Medulla oblongata (tissue), 1 donor: ENCODE measurements at regions not wholly inside any gene's neighbourhood (a gene's known extent, or its start where the extent isn't known, plus 50 kb on each side); places are given as distances from the start of the nearest gene placed in this dataset.
"Not testable (repeated sequence)": the region's sequence is repeated elsewhere in the genome, so short reads cannot be mapped to it uniquely, and the experiment has no call there.

ENCODE experiments used
- DNase-seq: peaks from one replicate; pipeline ENCODE4 v3.0.0-alpha.2; 2015; ENCODE audit errors: extremely low spot score

DNA sequence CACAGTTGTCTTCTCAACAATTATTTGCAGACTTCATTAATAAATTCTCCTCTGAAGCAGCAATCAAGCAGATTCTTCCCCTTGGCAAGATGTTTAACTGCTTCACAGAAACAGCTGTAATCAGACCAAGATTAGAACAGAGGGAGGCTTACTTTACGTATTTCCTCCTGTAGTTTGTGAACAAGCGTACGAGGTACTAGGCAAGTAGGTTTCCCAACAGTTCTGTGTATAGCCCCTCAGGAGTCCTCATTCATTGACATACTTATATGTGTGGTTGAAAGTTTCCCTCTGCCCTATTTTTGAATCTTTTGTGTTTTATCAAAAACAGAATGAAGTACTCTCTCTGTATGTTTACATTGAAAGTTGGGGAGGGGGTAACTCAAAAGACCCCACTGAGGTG lies 128.0 kb downstream of the SPATA31D1 start:
- no peak for DNase-seq

DNA sequence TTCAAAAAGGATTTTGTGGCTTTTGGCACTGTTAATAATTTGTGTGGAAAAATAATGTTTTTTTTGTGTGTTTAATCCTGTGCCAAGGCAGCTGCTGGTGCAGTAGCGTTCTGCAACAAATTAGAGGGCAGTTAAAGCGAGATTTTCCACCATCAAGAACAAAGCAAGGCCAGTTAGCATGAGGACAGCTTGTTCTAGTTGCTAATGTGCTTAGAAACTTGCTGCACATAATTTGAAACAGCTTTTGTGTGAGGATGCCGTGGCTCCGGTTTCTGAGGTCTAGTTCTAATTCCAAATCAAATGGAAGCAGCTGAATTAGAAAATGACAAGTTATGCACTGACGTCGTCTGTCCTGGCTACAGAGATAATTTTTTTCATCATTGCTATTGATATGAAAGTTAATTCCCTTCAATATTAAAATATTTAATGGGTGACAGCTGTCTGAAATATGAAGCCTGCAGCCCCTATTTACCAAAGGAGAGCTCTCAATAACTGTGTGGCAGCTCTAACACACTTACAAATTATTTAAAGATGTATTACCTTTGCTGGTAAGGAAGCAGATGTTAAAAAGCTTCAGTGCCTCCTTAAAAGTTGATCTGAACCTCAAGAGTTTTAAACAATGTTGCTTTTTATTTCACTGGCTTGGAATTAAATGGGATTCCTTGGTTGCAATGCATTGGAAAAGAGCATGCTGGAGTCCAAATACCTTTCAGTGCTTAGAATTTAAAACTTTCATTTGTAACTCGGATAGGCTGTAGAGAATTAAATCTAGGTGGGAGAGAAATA lies 128.6 kb downstream of the SPATA31D1 start:
- peak; percentile 73 for DNase-seq

DNA sequence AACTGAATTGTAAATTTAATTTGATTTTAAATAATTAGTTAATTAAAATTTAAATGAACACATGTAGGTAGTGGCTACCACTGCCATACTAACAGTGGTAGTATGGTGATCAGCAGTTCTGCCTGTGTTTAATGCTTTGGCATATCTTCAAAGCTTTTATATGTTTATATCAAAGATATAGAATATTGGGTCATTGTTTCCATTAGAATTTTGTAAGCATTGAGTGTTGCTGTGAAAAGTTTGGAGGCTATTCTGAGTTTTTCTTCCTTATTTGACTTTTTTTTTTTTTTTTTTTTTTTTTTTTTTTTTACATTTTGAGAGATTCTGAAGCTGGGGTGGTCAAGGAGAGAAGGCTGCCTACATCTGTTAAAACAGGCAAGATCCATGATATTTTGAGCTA lies 134.2 kb downstream of the SPATA31D1 start:
- no peak for DNase-seq

DNA sequence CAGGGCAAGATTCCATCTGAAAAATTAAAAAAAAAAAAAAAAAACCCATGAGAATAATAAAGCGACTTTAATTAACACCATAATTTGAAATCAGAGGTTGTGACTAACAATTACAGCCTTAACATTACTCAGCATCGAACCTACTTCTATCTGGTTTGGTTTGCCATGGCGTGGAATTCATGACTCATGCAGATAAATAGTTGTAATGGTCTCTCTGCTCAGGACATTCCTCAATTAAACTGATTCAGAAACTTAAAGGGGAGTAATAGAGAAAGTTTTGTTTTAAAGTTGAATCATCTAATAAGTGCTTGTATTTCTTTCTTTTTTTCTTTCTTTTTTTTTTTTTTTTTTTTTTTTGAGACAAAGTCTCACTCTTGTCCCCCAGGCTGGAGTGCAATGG lies 135.5 kb downstream of the SPATA31D1 start:
- no peak for DNase-seq

DNA sequence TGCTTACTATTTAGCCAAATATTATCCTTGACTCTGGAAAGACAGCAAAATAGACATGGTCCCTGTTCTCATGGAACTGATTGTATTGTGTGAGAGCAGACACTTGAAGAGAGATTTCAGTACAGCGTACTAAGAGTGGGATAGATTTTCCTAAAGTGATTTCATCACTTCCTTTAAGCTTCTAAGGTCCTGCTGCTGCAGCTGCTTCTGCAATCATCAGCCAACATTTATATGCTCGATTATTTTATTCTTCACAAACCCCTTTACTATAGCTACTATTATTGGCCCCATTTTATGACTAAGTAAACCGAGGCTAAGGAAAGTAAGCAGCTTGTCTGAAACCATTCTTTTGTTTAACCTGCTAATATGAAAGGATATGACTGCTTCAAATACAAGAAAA lies 137.7 kb downstream of the SPATA31D1 start:
- no peak for DNase-seq

DNA sequence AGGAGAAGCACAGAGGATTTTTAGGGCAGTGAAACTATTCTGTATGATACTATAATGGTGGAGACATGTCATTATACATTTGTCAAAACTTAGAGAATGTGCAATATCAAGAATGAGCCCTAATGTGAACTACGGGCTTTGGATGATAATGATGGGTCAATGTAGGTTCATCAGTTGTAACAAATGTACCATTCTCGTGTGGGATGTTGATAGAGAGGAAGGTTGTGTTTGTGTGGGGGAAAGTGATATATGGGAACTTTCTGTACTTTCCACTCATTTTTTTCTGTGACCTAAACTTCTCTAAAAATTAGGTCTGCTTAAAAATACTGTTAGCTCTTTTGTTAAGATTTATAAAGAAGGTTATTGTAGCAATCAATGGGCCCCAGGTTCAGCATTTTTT lies 138.9 kb downstream of the SPATA31D1 start:
- no peak for DNase-seq

DNA sequence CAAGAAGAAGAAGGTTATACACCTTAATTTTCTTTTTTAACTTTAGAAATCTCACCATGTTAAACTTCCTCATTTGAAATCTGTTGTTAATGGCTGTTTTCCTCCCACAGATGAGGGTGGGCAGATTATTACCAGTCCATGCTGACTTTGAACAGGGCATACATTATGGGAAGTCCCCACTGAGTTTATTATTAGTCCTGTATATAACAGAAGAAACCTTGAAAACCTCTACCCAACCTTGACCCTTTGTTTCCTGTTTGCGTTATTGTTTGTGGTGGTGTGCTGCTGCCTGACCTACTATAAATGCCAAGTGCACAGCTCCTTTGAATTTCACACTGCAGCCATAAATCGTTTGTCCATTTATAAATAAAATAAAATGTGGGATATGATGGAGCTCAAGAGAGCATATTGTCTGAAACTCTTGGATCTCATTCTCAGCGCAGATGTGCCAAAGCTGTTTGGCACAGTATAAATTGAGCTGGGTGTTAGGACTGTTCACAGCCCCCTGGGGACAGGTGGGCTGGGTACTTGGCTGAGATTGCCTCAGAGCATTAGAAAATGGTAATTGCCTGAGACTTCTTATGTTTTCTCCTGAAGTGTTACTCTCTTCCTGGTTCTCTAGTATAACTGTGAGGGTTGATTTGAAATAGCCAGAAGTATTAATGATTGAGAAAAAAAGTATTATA lies 139.6 kb downstream of the SPATA31D1 start:
- DNase-seq, result no peak

DNA sequence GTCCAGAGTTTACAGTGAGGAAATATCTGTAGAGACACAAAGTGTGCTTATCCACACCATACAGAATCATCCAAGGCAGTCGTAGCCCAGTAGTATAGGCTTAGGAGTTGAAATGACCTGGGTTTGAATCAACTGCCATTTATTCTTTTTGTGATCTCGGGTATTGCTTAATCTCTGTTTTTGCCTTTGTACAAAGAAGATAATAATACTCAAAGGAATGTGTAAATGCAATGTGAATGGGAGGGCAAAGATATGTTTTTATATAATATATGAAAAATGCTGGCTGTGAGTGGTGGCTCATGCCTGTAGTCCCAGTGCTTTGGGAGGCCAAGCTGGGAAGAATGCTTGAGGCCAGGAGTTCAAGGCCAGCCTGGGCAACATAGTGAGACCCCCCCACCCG lies 141.1 kb downstream of the SPATA31D1 start:
- no peak for DNase-seq

DNA sequence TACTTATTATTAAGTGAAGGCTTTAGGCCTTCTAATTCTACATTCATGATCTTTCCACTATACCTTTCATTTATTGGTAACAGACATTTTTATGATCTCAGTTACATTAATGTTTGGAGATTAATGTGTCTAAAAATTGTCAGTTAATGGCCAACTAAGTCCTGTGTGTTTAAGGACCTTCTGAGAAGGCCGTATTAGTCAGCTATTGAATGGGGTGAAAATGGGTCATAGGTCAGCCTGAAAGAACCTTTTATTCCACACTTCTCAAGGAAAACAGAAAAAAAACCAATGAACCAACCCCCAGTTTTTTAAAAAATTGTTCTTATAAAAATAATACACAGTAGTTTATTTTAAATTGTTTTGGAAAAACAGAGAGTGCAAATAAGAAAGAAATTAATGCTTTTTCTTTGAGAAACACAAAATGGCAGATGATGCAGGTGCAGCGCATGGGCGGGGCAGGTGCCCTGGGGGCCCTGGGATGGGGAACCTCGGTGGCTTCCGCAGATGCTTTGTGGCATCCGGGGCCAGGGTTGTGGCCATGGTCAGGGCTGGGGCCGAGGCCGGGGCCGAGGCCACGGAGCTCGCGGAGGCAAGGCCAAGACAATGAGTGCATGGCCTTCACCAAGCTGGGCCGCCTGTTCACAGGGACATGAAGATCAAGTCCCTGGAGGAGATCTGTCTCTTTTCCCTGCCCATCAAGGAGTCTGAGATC lies 141.9 kb downstream of the SPATA31D1 start:
- no peak for DNase-seq

DNA sequence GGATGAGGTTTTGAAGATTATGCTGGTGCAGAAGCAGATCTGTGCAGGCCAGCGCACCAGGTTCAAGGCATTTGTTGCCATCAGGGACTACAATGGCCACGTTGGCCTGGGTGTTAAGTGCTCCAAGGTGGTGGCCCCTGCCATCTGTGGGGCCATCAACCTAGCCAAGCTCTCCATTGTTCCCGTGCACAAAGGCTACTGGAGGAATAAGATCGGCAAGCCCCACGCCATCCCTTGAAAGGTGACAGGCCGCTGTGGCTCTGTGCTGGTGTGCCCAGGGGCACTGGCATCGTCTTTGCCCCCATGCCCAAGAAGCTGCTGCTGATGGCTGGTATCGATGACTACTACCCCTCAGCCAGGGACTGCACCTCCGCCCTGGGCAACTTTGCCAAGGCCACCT lies 142.5 kb downstream of the SPATA31D1 start:
- no peak for DNase-seq

DNA sequence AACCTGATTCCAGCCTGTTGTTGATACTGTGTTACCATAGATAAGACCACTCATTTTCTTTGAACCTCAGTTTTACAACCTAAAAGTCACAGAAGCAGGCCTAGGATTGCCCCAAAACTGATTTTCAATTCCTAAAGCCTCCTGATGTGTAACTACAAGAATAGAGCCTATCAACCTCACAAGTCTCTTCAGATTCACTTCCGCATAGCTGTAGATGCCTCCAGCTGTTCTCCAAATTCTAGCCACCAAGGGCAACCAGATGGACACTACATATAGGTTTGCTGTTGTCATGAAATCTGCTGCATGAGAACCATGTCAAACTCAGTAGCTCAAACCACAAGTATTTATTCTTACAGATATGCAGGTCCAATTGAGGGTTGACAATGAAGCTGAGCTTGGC lies 143.5 kb downstream of the SPATA31D1 start:
- DNase-seq, result no peak

DNA sequence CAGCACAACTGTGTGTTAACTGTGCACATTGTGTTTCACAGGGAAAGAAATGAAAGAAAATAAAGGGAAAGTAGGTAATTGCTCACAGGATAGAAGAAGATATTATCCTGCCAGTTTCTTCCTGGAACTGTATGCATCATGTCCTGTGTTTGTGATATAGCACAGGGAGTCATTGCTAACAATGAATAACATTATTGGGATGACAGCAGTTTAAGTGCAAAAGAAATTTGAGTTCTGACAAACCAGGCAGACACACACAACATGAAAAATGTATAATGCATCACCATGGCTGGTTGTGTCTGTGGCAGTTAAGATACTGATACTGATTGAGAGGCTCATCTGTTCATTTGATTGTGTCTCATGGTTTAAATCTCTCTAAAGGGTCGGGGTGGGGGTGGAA lies 145.4 kb downstream of the SPATA31D1 start:
- no peak for DNase-seq

DNA sequence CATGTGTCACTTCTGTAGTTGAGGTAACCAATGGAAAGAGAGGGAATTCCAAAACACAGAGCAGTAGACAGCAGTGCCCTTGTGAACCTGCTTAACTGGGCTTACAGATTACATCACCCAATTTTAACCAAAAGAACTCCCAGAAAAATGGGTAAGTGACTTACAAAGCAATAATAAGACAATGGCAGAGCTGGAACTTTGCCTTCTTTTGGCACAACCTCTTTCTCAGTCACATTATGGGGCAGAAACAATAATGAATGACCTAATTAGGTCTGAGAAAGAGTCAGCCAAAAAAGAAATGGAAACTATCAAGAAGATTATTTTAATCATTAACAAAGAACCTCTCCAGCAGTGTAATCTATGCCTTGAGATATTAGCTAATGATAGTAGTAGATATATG lies 146.5 kb downstream of the SPATA31D1 start:
- no peak for DNase-seq

DNA sequence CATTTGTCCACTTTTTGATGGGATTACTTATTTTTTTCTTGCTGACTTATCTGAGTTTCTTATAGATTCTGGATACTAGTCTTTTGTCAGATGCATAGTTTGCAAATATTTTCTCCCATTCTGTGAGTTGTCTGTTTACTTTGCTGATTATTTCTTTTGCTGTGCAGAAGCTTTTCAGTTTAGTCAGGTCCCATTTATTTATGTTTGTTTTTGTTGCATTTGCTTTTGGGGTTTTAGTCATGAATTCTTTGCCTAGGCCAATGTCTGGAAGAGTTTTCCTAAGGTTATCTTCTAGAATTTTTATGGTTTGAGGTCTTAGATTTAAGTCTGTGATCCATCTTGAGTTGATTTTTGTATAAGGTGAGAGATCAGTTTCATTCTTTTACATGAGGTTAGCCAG lies 149.5 kb downstream of the SPATA31D1 start:
- not testable (repeated sequence) for DNase-seq

DNA sequence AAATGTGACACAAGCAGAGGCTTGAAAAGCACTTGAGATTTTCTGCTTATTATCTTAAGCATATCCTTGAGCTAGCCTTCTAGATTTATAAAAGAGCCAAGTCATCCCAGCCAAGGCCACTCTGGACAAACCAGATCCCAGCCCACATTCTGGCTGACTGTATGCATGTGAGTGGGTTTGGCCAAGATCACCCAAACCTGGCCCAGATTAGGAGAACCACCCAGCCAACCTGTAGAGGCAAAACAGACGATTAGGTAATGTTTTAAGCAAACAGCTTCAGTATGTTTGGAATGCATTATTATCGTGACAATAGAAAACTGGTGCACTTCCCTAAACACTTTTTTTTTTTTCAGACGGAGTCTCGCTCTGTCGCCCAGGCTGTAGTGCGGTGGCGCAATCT lies 151.9 kb downstream of the SPATA31D1 start:
- DNase-seq, result no peak

DNA sequence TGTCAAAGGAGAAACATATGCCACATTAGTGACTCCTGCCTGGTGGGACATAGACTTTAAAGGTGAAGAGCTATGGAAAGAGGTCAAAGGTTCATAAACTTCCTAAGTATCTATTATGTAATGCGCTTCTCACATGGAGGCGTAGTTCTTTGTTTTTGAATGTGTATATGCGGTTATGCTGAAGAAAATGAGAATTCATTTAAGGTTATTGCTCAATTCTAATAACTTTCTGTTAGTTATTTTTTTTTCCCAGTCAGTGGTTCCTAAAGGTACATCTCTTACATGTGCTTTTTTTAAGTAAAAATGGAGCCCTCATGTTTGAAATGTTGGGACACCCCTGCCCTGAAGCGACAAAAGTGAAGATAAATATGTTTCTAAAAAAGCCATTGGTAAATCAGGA lies 156.2 kb downstream of the SPATA31D1 start:
- DNase-seq, result no peak

DNA sequence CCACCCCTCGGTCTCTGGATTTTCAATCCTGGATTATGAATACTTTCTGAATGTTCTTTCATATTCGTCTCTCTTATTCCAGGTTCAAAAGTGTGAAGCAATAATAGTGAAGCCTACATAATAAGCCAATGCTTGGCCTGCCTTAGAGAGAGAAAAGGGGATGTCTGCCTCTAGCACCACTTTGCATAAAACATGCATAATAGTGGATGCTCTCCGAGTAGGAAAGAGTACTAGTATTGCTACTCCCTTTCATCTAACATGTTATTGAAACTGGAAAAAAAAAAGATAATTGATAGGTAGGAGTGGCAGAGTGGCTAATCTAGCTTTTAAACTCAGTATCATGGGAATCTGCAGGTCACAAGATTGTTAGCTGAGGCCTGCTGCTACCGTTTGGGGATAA lies 158.1 kb downstream of the SPATA31D1 start:
- DNase-seq, result no peak

DNA sequence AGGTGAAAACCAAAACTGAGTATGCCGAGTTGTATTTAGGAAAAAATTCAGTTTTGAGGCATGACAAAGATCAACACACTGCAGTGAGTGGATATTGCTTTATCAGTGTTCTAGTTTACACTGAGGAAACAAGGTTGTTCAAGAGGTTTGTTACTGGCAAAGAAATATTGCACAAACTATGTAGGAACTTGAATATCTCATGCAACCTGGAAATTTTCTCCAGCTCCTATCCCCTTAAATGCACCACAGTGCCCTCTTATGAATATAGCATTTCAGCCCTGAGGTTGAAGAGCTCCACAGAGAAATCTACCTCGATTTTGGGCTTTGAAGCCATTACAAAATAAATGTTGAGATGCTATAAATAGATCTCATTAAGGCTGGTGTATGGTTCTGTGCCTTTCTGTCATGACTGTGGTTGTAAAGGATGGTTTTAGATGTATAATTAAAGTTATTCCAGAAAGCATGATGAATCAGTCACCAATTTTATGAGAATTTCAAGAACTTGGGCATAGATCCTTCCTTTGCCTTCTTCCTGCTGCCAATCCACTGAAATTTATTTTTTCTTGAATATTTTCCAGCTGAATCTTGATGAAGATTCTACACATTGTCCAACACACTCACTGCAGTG lies 159.3 kb downstream of the SPATA31D1 start:
- no peak for DNase-seq

DNA sequence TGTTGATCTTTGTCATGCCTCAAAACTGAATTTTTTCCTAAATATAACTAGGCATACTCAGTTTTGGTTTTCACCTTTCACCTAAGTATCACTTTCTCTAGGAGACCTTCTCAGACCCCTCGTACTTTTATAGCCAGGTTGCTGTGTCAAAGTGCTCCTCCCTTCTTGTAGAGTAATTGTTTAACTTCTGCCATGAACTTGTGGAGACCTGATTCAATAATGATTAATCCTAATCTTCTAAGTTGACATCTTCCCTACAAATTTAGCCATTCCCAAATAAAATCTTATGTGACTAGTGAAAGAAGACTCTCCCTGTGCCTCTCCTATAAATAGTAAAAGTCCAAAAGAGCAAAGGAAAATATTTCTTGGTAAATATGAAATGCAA lies 159.8 kb downstream of the SPATA31D1 start:
- DNase-seq, result no peak

DNA sequence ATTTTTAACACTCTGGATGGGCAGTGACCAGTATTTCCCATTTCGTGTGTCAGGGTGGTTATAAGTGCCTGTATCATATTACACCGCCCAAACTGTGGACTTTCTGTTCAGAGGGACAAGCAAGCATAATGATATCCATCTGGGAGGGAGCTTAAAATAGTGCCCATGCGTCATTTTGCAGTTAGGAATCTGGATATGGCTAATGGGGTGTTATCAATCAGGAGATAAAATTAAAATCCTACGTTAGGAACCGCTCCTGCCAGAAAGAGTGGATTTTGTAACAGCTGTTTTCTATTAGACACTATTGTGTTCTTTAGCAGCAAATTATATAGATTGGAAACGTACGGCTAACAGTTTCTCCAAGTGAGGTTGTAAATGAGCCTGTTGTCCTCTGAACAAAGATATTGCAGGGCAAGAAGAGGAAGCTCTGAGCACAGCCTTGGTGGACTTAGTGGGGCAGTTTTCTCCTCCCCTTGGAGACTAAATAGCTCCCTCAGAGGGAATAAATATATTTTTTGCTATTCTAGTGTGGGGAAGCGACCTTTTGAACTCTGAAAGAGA lies 160.4 kb downstream of the SPATA31D1 start:
- DNase-seq, result no peak

DNA sequence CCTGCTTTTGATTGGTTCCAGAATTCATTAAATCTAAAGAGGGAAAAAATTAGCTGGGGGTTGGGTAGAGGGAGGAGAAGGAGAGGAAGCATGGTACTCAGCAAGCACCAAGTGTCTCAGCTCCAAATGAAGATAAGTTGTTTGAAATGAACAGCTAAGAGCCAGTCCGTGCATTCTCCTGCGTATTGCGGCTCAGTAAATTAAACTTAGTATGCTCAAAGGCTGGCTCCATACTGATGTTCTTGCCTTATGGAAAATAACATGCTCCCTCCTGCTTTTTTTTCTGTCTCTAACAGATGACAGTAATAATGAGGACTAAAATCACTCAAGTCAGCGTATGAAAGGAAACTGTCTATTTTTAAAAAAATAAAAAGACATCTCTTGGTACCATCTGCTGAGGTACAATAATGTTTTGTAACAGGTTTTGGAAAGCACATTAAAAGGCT lies 161.0 kb downstream of the SPATA31D1 start:
- no peak for DNase-seq

DNA sequence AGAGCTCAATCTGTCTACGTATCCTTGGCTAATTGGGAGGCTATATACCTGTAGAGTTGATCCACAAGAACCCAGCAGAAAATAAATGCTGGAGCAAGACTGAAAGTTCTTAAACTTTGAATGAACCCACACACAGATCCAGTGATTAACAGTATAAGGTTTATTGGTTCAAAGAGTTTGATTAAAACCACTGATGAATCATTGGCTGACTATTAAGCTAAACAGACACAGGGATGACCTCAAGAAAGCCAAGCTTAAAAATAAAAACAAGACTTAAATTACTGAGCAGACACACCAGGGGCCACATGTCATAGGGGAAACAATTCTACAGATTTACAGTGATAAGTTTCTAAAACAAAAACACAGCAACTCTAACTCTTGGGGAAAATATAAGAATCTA lies 163.6 kb downstream of the SPATA31D1 start:
- DNase-seq, result no peak
